GM18508 (cell line): ENCODE measurements at regions not wholly inside any gene's neighbourhood (a gene's known extent, or its start where the extent isn't known, plus 50 kb on each side); places are given as distances from the start of the nearest gene placed in this dataset.
"Not testable (repeated sequence)": the region's sequence is repeated elsewhere in the genome, so short reads cannot be mapped to it uniquely, and the experiment has no call there.

Experiments
- ATAC-seq: cut with Tn5 transposase; IDR thresholded peaks from one replicate; pipeline ENCODE4 v1.9.1; 2021; ENCODE audit warnings: moderate number of reproducible peaks; ENCODE audit not compliant: insufficient read depth, unreplicated experiment

DNA sequence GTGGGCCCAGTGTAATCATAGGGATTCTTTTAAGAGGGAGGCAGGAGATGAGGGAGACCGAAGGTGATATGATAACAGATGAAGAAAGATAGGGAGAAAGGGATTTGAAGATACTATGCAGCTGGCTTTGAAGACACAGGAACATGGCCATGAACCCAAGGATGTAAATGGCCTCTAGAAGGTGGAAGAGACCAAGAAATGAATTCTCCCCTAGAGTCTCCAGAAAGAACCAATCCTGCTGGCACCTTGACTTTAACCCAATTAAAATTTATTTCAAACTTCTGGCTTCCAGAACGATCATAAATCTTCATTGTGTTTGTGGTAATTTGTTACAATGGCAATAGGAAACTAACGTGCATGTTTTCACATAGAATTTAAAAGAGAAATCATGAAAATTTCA, 95.0 kb upstream of the GORAB start:
- no peak for ATAC-seq

DNA sequence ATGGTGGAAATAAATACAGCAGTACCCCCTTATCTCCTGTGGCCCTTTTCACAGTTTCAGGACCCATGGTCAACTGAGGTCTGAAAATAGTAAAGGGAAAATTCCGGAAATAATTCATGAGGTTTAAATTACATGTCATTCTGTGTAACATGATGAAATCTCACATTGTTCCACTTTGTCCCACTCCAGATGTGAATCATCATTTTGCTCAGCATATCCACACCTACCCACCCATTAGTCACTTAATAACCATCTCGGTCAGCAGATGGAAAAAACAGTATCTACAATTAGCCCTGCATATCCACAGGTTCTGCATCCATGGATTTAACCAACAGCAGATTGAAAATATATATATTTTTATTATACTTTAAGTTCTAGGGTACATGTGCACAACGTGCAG, 86.9 kb upstream of the GORAB start:
- ATAC-seq: no peak

DNA sequence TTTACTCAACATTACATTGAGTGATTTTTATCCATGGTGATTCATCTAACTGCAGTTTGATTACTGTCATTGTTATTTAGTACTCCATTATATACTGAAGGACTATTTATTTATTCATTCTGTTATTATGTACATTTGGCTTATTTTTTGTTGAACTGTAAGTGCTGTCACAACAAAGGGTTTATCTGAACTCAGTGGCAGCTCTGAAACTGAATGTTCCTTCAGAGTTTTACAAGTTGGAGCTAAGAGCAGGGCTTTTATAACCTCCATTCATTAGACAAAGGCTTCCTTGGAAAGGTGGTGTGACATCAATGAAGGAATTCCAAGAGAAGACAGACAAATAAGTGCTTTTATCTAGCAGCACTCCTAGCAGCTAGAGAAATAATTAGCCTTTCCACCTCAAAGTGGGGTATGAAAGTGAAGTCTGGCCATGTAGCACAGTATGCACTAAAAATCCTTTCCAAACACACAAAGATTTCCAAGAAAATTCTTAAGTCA, 83.3 kb upstream of the GORAB start:
- ATAC-seq: no peak

DNA sequence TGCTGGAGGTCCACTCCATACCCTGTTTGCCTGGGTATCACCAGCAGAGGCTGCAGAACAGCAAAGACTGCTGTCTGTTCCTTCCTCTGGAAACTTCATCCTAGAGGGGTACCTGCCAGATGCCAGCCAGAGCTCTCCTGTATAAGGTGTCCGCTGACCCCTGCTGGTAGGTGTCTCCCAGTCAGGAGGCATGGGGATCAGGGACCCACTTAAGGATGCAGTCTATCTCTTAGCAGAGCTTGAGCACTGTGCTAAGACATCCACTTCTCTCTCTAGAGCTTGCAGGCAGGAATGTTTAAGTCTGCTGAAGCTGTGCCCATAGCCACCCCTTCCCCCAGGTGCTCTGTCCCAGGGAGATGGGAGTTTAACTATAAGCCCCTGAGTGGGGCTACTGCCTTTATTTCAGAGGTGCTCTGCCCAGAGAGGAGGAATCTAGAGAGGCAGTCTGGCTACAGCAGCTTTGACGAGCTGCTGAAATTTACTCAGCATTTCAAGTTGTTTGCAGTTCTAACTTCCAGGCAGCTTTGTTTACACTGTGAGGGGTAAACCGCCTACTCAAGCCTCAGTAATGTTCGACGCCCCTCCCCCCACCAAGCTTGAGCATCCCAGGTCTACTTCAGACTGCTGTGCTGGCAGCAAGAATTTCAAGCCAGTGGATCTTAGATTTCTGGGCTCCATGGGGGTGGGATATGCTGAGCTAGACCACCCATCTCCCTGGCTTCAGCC, 74.5 kb upstream of the GORAB start:
- ATAC-seq: not testable (repeated sequence)

DNA sequence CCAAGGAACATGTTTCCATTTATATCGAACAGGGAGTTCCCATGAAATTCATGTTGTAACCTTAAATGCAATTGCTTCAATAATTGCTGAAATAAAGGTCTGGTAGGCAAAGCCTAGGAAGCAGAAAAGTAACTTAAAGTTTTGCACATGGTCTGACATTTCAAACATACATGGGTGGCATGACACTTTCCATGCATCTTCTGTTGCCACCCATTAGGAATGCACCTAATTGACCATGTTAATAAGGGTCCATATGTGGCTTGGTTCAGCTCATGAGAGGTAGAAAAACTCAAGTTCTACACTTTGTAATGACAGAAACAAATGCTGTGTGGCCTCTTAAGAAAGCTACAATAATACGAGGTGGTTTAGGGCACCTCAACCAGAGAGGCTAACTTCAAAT, 72.0 kb upstream of the GORAB start:
- ATAC-seq: no peak

DNA sequence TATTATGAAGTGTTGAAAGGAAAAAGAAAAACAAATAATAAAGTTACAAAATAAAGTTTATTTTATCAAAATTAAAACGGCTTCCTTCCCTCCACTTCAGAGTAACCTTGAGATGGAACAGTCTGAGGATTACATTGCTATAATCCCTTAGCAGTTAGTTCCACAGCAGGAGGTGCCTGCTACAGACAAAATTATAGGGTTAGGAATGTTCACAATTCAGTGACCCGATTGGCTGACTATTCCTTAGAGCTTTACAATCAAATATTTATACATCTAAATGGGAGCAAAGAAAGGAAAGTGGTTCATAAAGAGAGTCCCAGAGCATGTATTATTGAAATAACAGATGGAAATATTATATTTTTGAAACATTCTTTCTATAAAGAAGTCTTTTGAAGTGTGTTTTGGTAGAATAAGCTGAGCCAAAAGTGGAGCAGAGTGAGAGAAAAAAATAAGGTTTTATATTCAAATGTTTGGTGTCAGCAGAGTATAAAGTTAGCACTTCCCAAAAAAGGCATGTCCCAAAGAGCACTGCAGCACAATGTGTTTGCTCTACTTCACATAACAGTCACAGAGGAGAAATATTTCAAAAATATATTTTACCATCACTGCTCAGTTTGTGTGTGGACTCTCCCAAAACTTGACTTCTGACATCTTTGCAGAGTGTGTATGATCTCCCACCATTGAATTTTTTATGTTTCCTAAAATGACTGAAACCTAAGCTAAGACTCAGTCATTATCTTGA, 71.4 kb upstream of the GORAB start:
- ATAC-seq: no peak

DNA sequence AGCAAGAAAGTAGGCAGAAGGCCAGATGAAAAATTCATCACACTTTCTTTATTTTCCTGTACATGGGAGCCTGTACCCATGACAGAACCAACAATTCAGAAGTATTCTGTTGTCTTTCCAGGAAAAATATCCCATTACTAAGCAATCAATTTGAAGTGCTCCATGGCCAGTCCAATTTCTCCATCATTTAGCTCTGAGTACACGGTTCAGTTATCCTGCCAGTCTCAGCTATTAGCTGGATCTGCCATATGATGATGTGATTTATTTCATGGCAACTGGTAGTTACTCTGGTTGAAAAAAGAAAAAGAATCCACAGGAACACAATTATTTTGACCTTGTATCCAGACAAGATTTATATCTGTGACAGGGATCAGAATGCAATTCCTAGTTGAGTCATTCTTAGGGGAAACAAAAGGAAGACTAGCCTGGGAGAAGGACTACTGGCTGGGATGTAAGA, 70.6 kb upstream of the GORAB start:
- ATAC-seq: no peak

DNA sequence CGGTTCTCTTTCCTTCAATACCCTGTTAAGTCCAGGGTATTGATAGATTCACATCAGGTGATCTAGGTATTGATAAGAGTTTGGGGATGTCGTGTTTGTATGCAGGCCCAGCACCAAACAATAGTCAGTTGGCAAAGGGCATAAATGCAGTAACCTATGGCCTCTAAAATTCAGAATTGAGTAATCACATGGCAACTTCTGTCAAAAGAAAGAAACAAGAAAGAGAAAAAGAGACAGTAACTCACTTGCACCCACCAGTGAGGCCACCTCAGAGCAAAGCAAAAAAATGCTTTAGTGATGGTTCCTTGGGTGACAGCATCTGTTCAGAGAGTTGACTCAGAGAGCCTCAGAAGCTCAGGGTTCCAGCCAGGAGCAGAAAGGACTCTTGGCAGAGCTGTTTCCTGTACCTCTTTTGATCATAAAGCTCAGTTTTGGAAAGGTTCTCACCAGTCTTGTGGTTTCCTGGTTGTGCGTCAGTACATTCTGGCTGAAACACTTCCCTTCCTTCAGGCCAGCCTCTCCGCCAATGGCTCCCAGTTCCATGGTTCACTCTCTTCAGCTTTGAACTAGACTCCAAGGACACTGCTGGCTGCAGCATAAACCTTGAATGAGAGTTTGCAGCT, 70.1 kb upstream of the GORAB start:
- ATAC-seq: no peak

DNA sequence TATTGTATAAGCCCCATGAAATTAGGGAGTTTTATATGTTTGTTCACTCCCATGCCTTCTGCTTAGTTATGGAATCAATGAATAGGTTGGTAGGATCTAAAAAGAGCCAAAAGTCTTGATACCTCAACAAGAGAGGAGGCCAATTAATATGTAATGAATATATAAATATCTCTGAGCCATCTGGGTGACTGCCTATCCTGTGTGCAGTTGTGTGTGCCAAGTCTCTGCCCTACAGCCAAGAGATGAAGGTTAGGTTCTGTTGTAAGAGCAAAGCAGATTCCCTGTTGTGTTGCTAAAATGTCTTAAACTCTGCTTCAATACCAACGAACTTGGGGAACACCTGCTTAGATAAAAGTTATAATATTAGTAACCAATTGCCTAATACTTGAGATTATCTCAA, 61.8 kb upstream of the GORAB start:
- no peak for ATAC-seq

DNA sequence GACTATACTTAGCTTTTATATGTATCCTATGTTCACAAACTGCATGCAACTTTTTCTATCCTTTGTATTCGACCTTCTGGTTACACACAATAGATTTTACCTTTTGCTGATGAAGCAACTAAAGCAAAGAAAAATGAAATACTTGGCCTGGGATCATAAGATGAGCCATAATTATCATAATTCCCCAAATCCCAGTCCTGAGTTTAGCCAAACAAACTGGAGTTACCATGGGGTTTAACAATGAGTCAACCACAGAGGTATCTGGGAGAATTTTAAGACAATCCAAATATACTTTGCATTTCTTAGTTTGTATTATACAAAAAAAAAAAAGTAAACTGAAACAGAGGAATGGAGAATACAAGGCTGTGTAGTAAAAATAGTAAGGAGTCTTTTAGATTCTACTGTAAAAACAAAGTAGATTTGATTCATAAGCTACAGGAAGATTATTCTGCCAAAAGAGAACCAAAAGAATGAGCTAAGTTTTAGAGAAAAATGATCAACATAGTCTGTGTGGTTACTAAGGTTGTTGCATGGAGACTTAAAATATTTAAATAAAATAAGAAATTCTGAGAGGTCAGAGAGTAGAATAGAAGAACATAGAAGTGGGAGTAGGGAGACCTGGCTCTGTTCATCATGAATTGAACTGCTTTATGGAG, 60.4 kb upstream of the GORAB start:
- no peak for ATAC-seq

DNA sequence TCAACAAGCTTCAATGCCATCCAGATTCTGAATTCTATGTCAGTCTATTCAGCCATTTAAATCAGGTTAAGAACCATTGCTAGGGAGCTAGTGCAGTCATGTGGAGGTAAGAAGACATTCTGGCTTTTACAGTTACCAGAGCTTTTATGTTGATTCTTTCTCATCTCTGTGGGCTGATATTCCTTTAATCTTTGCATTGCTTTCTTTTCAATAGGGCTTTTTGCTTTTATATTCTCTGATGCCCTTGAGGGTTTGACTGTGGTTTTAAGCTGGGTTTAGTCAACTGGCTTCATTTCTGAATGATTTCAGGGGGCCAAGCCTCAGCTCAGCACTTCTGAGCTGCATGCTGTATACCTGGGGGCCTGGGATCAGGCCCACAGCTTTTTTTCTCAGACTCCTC, 51.0 kb upstream of the GORAB start:
- no peak for ATAC-seq
